CD1c-positive myeloid dendritic cell (primary cell): ENCODE measurements at regions not wholly inside any gene's neighbourhood (a gene's known extent, or its start where the extent isn't known, plus 50 kb on each side); places are given as distances from the start of the nearest gene placed in this dataset.
"Not testable (repeated sequence)": the region's sequence is repeated elsewhere in the genome, so short reads cannot be mapped to it uniquely, and the experiment has no call there.

Source experiments
- DNase-seq: peaks from one replicate; pipeline ENCODE4 v3.0.0-alpha.2; 2016; ENCODE audit errors: extremely low spot score

- no peak for DNase-seq
Observed at GRCh38 chr3:171548917-171549316, 88.7 kb upstream of the TNIK start.

GRCh38 chr3:171543759-171544300 is 83.6 kb upstream of the TNIK start:
- peak; percentile 75 for DNase-seq

- no peak for DNase-seq
Observed at GRCh38 chr3:171542976-171543375, 82.8 kb upstream of the TNIK start.

- no peak for DNase-seq
Observed at GRCh38 chr3:171541647-171542046, 81.4 kb upstream of the TNIK start.

GRCh38 chr3:171541181-171541580 is 81.0 kb upstream of the TNIK start:
- DNase-seq: no peak

GRCh38 chr3:171535799-171536198 is 75.6 kb upstream of the TNIK start:
- DNase-seq: no peak

- no peak for DNase-seq
Observed at GRCh38 chr3:171535133-171535532, 74.9 kb upstream of the TNIK start.

GRCh38 chr3:171533702-171534101 is 73.5 kb upstream of the TNIK start:
- DNase-seq: no peak

- no peak for DNase-seq
Observed at GRCh38 chr3:171532294-171532693, 72.1 kb upstream of the TNIK start.

- no peak for DNase-seq
Observed at GRCh38 chr3:171531716-171532115, 71.5 kb upstream of the TNIK start.

GRCh38 chr3:171528102-171528501 is 67.9 kb upstream of the TNIK start:
- DNase-seq: no peak

GRCh38 chr3:171526869-171527268 is 66.7 kb upstream of the TNIK start:
- DNase-seq: no peak

GRCh38 chr3:171526146-171526545 is 65.9 kb upstream of the TNIK start:
- no peak for DNase-seq

GRCh38 chr3:171525437-171525836 is 65.2 kb upstream of the TNIK start:
- DNase-seq: no peak

GRCh38 chr3:171524921-171525310 is 64.7 kb upstream of the TNIK start:
- DNase-seq: no peak

GRCh38 chr3:171522651-171523050 is 62.4 kb upstream of the TNIK start:
- DNase-seq: no peak

GRCh38 chr3:171519423-171519822 is 59.2 kb upstream of the TNIK start:
- DNase-seq: not testable (repeated sequence)

- no peak for DNase-seq
Observed at GRCh38 chr3:171516765-171517164, 56.6 kb upstream of the TNIK start.

GRCh38 chr3:171514466-171514865 is 54.3 kb upstream of the TNIK start:
- DNase-seq: no peak

- DNase-seq: no peak
Observed at GRCh38 chr3:171511450-171511849, 51.2 kb upstream of the TNIK start.
